Fibroblast of the aortic adventitia (primary cell): ENCODE measurements at regions not wholly inside any gene's neighbourhood (a gene's known extent, or its start where the extent isn't known, plus 50 kb on each side); places are given as distances from the start of the nearest gene placed in this dataset.

ENCODE experiments used
- DNase-seq: peaks from one replicate; pipeline ENCODE4 v3.0.0-alpha.2; 2010; ENCODE audit warnings: low read depth
- H3K4me3 ChIP-seq: 2 replicates; pipeline ENCODE4 v1.5.1; 2011; ENCODE audit warnings: low read depth, mild to moderate bottlenecking, control low read depth, low read length, moderate library complexity
- TF ChIP-seq, protein P1 (sequence below): IDR thresholded peaks from 2 replicates; pipeline ENCODE4 v1.5.1; 2011; ENCODE audit warnings: mild to moderate bottlenecking, low read length, control low read depth, inconsistent platforms; ENCODE audit not compliant: insufficient read depth

DNA sequence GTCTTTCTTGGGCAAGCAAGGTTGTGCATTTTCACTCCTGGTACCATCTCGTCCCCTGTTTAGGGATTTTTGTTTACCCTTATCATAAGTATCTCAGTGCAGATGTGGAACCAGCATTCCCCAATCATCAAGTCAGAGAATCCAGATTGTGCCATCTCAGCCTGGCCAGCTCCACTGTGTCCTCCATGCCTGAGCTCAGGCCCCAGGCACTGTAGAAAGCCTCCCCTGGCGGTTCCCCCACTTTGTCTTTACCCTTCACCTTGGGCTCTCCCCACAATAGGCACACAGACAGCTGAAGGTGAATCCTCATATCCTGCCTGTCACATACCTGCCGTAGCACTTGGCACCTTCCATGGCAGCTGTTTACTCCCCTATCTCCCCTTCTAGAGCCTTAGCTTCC, 264.7 kb upstream of the NFE2L3 start:
- TF ChIP-seq, protein P1, sequence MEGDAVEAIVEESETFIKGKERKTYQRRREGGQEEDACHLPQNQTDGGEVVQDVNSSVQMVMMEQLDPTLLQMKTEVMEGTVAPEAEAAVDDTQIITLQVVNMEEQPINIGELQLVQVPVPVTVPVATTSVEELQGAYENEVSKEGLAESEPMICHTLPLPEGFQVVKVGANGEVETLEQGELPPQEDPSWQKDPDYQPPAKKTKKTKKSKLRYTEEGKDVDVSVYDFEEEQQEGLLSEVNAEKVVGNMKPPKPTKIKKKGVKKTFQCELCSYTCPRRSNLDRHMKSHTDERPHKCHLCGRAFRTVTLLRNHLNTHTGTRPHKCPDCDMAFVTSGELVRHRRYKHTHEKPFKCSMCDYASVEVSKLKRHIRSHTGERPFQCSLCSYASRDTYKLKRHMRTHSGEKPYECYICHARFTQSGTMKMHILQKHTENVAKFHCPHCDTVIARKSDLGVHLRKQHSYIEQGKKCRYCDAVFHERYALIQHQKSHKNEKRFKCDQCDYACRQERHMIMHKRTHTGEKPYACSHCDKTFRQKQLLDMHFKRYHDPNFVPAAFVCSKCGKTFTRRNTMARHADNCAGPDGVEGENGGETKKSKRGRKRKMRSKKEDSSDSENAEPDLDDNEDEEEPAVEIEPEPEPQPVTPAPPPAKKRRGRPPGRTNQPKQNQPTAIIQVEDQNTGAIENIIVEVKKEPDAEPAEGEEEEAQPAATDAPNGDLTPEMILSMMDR, result no peak
- no peak overlapping the region for H3K4me3 ChIP-seq
- no peak for DNase-seq

DNA sequence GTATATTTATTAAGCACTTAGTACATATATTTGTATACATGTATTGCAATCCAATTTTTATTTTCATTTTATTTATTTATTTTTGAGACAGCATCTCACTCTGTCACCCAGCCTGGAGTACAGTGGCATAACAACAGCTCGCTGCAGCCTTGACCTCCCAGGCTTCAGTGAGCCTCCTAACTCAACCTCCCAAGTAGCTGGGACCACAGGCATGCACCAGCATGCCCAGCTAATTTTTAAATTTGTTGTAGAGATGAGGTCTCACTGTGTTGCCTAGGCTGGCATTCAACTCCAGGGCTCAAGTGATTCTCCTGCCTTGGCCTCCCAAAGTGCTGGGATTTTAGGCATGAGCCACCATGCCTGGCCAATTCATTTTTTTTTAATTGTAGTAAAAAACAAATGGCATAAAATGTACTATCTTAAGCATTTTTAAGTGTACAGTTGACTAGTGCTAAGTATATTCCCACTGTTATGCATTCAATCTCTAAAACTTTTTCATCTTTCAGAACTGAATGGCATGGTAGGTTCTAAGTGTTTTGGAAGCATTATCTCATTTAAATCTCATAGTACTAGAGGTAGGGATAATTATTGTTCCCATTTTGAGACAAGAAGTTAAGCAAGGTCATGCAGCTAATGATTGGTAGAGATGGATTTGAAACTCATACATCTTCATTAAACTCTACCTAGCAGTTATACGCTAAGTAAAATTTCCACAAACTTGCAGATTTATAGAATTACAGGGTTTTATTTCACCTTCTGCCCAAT, 264.0 kb upstream of the NFE2L3 start:
- TF ChIP-seq, protein P1, result no peak
- DNase-seq, result no peak
- no peak overlapping the region for H3K4me3 ChIP-seq

DNA sequence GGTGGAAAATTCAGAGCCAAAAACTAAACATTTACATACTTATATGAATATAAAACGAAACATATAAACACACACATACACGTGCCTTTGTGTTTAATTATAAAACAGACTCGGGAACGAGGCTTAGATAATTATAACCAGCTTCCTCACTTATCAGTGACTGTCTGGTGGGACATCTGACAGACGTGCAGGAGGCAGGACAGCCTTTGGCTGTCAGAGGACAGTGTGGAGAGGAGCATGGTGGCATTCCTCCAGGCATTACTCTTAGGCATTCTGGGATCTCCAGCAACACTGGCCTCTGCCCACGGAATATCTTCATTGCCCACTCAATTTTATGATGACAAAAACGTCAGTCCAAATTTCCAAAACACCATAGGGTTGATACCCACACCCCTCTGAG, 262.2 kb upstream of the NFE2L3 start:
- TF ChIP-seq, protein P1, result no peak
- DNase-seq, result no peak
- H3K4me3 ChIP-seq, result no peak overlapping the region

DNA sequence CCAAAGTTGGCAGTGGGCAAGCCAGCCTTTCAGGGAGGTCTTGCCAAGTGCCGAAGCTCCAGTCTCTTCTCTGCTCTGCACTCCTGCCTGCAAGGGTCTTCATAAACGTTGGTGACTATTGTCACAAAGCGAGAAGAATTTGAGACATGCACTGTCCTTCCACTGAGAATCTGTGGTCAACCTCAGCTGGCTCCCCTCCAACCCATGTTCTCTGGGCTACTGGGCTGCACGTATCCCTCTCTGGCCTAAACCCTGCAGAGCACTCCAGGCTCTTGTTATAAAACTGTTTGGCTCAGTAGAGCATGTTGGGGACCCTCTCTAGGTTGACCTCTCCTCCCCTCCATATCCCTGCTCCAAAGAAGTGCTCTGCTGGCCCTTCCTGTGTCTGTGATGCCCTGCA, 260.4 kb upstream of the NFE2L3 start:
- DNase-seq, result no peak
- no peak overlapping the region for H3K4me3 ChIP-seq
- TF ChIP-seq, protein P1, result no peak

DNA sequence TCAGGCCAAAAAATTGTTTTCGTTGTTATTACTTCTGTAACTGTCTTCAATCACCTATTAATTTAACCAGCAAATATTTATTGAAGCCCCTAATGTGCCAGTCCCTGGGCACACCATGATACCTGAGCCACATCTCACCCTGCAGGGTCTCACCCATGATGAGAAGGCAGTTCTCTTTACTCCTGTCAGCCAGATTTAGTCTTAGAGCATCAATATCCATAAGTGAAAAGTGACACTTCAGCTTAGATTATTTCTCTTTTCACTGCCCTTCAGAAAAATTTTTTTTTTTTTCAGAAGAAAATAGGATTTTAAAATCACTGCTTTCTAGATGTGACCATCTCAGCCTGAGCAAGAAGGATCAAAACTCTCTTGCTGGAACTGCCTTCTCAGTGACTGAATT, 258.6 kb upstream of the NFE2L3 start:
- no peak overlapping the region for H3K4me3 ChIP-seq
- DNase-seq, result no peak
- TF ChIP-seq, protein P1, result no peak

DNA sequence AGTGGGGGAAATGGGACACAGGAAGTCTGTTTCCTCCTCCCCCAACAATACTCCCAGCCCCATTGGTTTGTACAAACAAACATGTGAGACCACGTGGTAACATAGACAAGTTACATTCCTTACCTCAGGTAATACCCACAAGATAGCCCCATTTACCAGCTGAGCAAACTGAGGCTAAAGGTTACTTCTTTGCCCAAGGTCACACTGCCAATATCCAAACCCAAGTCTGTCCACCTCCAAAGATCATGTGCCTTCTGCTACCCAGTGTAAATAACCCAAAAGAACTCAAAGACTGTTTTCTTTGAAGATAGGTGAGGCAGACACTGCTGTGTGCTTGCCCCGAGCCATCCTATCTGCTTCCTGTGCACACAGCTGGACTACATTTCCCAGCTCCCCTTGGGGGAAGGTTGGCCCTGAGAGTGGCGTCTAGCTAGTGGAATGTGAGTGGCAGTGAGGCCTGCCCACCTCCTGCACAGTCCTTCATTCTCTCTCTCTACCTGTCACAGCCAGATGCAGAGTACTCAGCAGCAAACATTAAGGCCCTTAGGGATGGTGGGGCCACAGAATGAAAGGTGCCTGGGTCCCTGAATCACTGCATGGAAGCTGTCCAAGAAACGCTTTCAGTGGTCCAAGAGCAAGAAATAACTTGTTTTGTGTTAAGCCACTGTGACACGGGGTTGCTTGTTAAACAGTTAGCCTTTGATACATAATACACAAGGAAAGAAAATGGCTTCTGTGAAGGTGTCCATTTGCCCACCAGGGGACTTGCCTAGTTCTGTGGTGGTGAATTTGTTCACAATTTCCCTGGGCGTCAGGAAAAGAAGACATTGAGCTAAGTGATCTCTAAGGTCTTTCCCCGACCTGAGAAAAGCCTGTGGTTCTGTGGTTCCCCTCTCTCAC, 257.7 kb upstream of the NFE2L3 start:
- H3K4me3 ChIP-seq, result no peak overlapping the region
- TF ChIP-seq, protein P1, result no peak
- no peak for DNase-seq
